ENCODE measurements at regions not wholly inside any gene's neighbourhood (a gene's known extent, or its start where the extent isn't known, plus 50 kb on each side); places are given as distances from the start of the nearest gene placed in this dataset.
"Not testable (repeated sequence)": the region's sequence is repeated elsewhere in the genome, so short reads cannot be mapped to it uniquely, and the experiment has no call there.

GRCh38 chr19:28117143-28117542 is 1095.8 kb downstream of the UQCRFS1 start:
- Histone ChIP-seq H3K27me3 (ENCODE audit: insufficient read depth, low read length, poor library complexity, severe bottlenecking) (no peaks in the 10 kb centered on the region), H4K20me1 (ENCODE audit: insufficient read depth, low read length, poor library complexity, severe bottlenecking) (no peaks in the 10 kb centered on the region), H3K9me3 (ENCODE audit: insufficient read depth, low read depth, low read length) (no peaks in the 10 kb centered on the region; the same call in 1 of the 2 replicates), H3F3A (ENCODE audit: low read depth) (no peaks in the 10 kb centered on the region), H3K4me3 (ENCODE audit: low read length, poor library complexity, severe bottlenecking) (no peak overlapping the region), H2AFZ (ENCODE audit: low read length) (no peak overlapping the region), H3K9ac (ENCODE audit: low read depth, low read length, poor library complexity, severe bottlenecking) (no peak overlapping the region), H3K4me2 (ENCODE audit: low read depth, low read length, poor library complexity, severe bottlenecking) (no peak overlapping the region), H3K9me2 (replicated peaks; ENCODE audit: low read depth, low read length) (no peaks in the 10 kb centered on the region), H3K4me1 (ENCODE audit: insufficient read depth, low read length, poor library complexity, severe bottlenecking) (no peaks in the 10 kb centered on the region), H3K36me3 (ENCODE audit: insufficient read depth, low read length) (no peaks in the 10 kb centered on the region), H3K79me2 (ENCODE audit: insufficient read depth, low read length) (no peaks in the 10 kb centered on the region)
- no peak for TF ChIP-seq EZH2phosphoT487 (IDR thresholded peaks at IDR 0.05; ENCODE audit: borderline replicate concordance)
- no peak for TF ChIP-seq CTCF (conservative IDR thresholded peaks at IDR 0.05; ENCODE audit: low read length)

GRCh38 chr19:28116379-28116778 is 1096.6 kb downstream of the UQCRFS1 start:
- H3F3A ChIP-seq (ENCODE audit: low read depth); H3K4me1 ChIP-seq (ENCODE audit: insufficient read depth, low read length, poor library complexity, severe bottlenecking); H3K27me3 ChIP-seq (ENCODE audit: insufficient read depth, low read length, poor library complexity, severe bottlenecking); H3K36me3 ChIP-seq (ENCODE audit: insufficient read depth, low read length); H3K4me2 ChIP-seq (ENCODE audit: low read depth, low read length, poor library complexity, severe bottlenecking); H3K9me2 ChIP-seq (replicated peaks; ENCODE audit: low read depth, low read length); H4K20me1 ChIP-seq (ENCODE audit: insufficient read depth, low read length, poor library complexity, severe bottlenecking); H2AFZ ChIP-seq (ENCODE audit: low read length); H3K79me2 ChIP-seq (ENCODE audit: insufficient read depth, low read length); H3K9ac ChIP-seq (ENCODE audit: low read depth, low read length, poor library complexity, severe bottlenecking); H3K4me3 ChIP-seq (ENCODE audit: low read length, poor library complexity, severe bottlenecking); H3K9me3 ChIP-seq (ENCODE audit: insufficient read depth, low read depth, low read length): not testable (repeated sequence)

GRCh38 chr19:28103921-28104320 is 1109.0 kb downstream of the UQCRFS1 start:
- no peaks in the 10 kb centered on the region for H3K79me2 ChIP-seq (ENCODE audit: insufficient read depth, low read length)
- no peaks in the 10 kb centered on the region for H3K4me1 ChIP-seq (ENCODE audit: insufficient read depth, low read length, poor library complexity, severe bottlenecking)
- no peaks in the 10 kb centered on the region for H3K27me3 ChIP-seq (ENCODE audit: insufficient read depth, low read length, poor library complexity, severe bottlenecking)
- H3K36me3 ChIP-seq (ENCODE audit: insufficient read depth, low read length) = no peaks in the 10 kb centered on the region
- H3K4me2 ChIP-seq (ENCODE audit: low read depth, low read length, poor library complexity, severe bottlenecking) = no peak overlapping the region
- no peak overlapping the region for H3K9ac ChIP-seq (ENCODE audit: low read depth, low read length, poor library complexity, severe bottlenecking)
- H2AFZ ChIP-seq (ENCODE audit: low read length) = no peak overlapping the region
- 0 out of 2 replicates have a peak, but pooled peaks cover 4% of the 10 kb centered on the region for H3K9me3 ChIP-seq (ENCODE audit: insufficient read depth, low read depth, low read length)
- H3K9me2 ChIP-seq (replicated peaks; ENCODE audit: low read depth, low read length) = no peaks in the 10 kb centered on the region
- no peaks in the 10 kb centered on the region for H4K20me1 ChIP-seq (ENCODE audit: insufficient read depth, low read length, poor library complexity, severe bottlenecking)
- no peak for TF ChIP-seq EZH2phosphoT487 (IDR thresholded peaks at IDR 0.05; ENCODE audit: borderline replicate concordance)
- no peak for TF ChIP-seq CTCF (conservative IDR thresholded peaks at IDR 0.05; ENCODE audit: low read length)
- no peak overlapping the region for H3K4me3 ChIP-seq (ENCODE audit: low read length, poor library complexity, severe bottlenecking)
- H3F3A ChIP-seq (ENCODE audit: low read depth) = no peaks in the 10 kb centered on the region

GRCh38 chr19:28084659-28085157 is 1128.2 kb downstream of the UQCRFS1 start:
- H3K9me3 ChIP-seq (ENCODE audit: insufficient read depth, low read depth, low read length); H3K4me1 ChIP-seq (ENCODE audit: insufficient read depth, low read length, poor library complexity, severe bottlenecking); H4K20me1 ChIP-seq (ENCODE audit: insufficient read depth, low read length, poor library complexity, severe bottlenecking): not testable (repeated sequence)

More at GRCh38 chr19:28084659-28085157, 1128.2 kb downstream of the UQCRFS1 start:
- H3K4me2 ChIP-seq (ENCODE audit: low read depth, low read length, poor library complexity, severe bottlenecking); H3K79me2 ChIP-seq (ENCODE audit: insufficient read depth, low read length); H3K9me2 ChIP-seq (replicated peaks; ENCODE audit: low read depth, low read length); H3K4me3 ChIP-seq (ENCODE audit: low read length, poor library complexity, severe bottlenecking); H3F3A ChIP-seq (ENCODE audit: low read depth); H3K9ac ChIP-seq (ENCODE audit: low read depth, low read length, poor library complexity, severe bottlenecking); H3K36me3 ChIP-seq (ENCODE audit: insufficient read depth, low read length); H2AFZ ChIP-seq (ENCODE audit: low read length); H3K27me3 ChIP-seq (ENCODE audit: insufficient read depth, low read length, poor library complexity, severe bottlenecking): not testable (repeated sequence)

Data from Loucy (cell line).